Immature natural killer cell (primary cell): ENCODE measurements at regions not wholly inside any gene's neighbourhood (a gene's known extent, or its start where the extent isn't known, plus 50 kb on each side); places are given as distances from the start of the nearest gene placed in this dataset.

Experiments used
- DNase-seq, 3 donors: peaks; one replicate each; pipeline ENCODE4 v3.0.0; 2022; ENCODE audit warnings: mixed read lengths in 1 of 3
- H3K27ac Mint-ChIP-seq, 6 donors: one replicate each; pipeline ENCODE4 v1.8.0; 2020; ENCODE audit warnings: mixed read lengths in 6 of 6, mild to moderate bottlenecking in 5 of 6, inconsistent platforms in 4 of 6, moderate library complexity in 3 of 6
- H3K27me3 Mint-ChIP-seq, 3 donors: one replicate each; pipeline ENCODE4 v1.8.0; 2020 to 2021; ENCODE audit warnings: low read depth in 3 of 3, mild to moderate bottlenecking in 3 of 3, mixed read lengths in 3 of 3, moderate library complexity in 3 of 3, inconsistent platforms in 1 of 3
- H3K36me3 Mint-ChIP-seq, 3 donors: one replicate each; pipeline ENCODE4 v1.8.0; 2020; ENCODE audit warnings: mixed read lengths in 3 of 3, inconsistent platforms in 2 of 3, mild to moderate bottlenecking in 2 of 3
- H3K4me1 Mint-ChIP-seq, 2 donors: one replicate each; pipeline ENCODE4 v1.8.0; 2020; ENCODE audit warnings: inconsistent platforms in 2 of 2, mild to moderate bottlenecking in 2 of 2, mixed read lengths in 2 of 2, moderate library complexity in 1 of 2
- H3K4me3 Mint-ChIP-seq, 5 donors: one replicate each; pipeline ENCODE4 v1.8.0; 2020; ENCODE audit warnings: mild to moderate bottlenecking in 5 of 5, mixed read lengths in 5 of 5, inconsistent platforms in 3 of 5, moderate library complexity in 3 of 5
- H3K9me3 Mint-ChIP-seq, 6 donors: one replicate each; pipeline ENCODE4 v1.8.0; 2020; ENCODE audit warnings: mild to moderate bottlenecking in 6 of 6, mixed read lengths in 6 of 6, inconsistent platforms in 4 of 6, moderate library complexity in 3 of 6

DNA sequence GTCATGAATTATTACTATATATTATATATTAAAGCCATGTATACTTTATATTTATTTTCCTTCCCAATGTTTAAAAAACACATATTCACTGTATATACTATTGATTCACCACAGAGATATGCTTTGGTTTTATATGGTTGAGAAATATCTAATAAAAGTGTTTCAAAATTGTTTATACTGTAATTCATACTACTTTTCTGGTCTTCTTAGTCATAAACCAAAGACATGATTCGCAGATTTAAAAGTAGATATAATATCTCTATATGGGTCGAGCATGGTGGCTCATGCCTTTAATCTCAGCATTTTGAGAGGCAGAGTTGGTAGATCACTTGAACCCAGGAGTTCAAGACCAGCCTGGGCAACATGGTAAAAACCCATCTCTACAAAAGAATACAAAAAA, 738.4 kb downstream of the USP25 start:
- no peaks in the 10 kb centered on the region for H3K4me1 Mint-ChIP-seq
- DNase-seq = no peak
- no peak overlapping the region for H3K27ac Mint-ChIP-seq
- no peaks in the 10 kb centered on the region for H3K27me3 Mint-ChIP-seq
- no peaks in the 10 kb centered on the region for H3K36me3 Mint-ChIP-seq
- H3K9me3 Mint-ChIP-seq = peaks cover 7 to 55% (median 24%) of the 10 kb centered on the region in 6 donors
- H3K4me3 Mint-ChIP-seq = no peak overlapping the region

DNA sequence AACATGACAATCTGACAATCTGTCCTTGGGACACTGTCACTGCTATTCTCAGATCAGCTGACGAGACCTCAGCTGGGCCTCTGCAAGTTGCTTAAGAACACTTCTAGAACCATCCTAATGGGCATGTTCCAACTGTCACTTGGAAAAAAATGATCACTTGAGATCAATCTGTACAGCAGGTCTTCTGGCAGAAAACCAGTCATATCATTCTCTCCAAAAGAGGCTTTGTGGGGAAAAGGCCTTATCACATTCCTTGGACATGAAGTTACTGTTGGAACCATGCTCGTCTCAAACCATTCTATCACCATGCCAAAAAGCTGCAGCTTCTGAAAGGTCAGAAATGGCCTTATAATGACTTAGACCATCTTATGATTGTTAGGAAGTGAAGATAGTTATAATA, 744.2 kb downstream of the USP25 start:
- H3K9me3 Mint-ChIP-seq = peaks cover 9 to 44% (median 25%) of the 10 kb centered on the region in 6 donors
- H3K4me3 Mint-ChIP-seq = no peak overlapping the region
- no peak for DNase-seq
- H3K27me3 Mint-ChIP-seq = peaks cover 0 to 2% (median 0%) of the 10 kb centered on the region in 3 donors
- H3K27ac Mint-ChIP-seq = no peak overlapping the region
- H3K4me1 Mint-ChIP-seq = no peaks in the 10 kb centered on the region
- peaks cover 0 to 6% (median 3%) of the 10 kb centered on the region in 3 donors for H3K36me3 Mint-ChIP-seq

DNA sequence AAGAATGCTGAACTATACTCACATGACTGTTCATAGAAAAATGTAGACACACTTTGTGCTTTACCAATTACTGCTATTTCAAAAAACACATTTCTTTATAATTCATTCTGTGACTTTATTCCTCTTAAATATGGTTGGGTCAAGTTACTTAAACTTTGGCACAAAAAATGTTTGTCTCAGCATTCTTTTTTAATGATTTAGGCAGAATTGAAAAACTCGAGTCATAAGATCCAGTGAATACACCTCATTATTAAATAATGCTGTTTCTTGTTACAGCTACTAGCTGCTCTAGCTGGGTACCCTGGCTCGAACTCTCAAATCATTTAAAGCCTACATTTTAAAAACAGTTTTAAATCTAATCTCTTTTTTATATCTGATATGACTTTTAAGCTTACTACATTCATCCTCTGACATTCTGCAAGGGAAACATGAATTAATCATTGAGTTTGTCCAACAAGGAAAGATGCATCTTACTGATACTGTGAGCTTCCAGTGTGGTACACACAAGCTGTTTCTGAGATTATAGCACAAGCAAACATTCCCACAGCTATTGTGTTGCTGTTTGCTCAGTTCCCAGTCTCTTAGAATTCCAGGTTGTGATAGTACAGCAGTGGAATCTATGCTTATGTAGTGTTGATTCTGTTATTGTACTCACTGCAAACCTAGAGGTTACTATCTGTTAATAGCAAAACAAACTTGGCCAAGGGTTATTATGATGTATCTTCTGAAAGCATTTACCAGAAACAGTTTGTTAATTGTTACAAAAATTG, 746.5 kb downstream of the USP25 start:
- H3K4me1 Mint-ChIP-seq = no peaks in the 10 kb centered on the region
- no peak overlapping the region for H3K27ac Mint-ChIP-seq
- H3K36me3 Mint-ChIP-seq = peaks cover 0 to 7% (median 6%) of the 10 kb centered on the region in 3 donors
- H3K9me3 Mint-ChIP-seq = peaks cover 13 to 42% (median 24%) of the 10 kb centered on the region in 6 donors
- no peak for DNase-seq
- H3K27me3 Mint-ChIP-seq = peaks cover 0 to 2% (median 0%) of the 10 kb centered on the region in 3 donors
- H3K4me3 Mint-ChIP-seq = no peak overlapping the region

DNA sequence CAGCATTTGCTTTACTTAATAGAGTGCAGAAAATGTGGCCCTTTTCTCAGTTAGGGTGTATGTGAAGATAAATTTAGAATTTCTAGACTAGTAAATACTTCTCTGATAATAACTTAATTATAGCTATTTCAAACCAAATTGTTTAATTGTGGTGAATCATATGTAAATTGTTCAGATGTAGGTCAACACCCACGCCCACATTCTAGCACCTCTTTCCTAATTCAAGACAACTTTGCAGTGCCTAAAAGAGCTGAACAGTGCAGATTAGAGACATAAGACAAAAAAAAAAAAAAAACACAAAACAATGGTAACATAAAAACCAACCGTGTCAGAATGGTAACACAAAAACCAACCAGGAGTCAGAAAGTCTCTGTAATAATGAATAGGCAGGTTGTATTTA, 758.3 kb downstream of the USP25 start:
- H3K36me3 Mint-ChIP-seq = peaks cover 0 to 3% (median 0%) of the 10 kb centered on the region in 3 donors
- H3K27ac Mint-ChIP-seq = no peak overlapping the region
- no peaks in the 10 kb centered on the region for H3K4me1 Mint-ChIP-seq
- no peak overlapping the region for H3K4me3 Mint-ChIP-seq
- no peak for DNase-seq
- H3K9me3 Mint-ChIP-seq = peaks cover 3 to 31% (median 16%) of the 10 kb centered on the region in 6 donors
- no peaks in the 10 kb centered on the region for H3K27me3 Mint-ChIP-seq

DNA sequence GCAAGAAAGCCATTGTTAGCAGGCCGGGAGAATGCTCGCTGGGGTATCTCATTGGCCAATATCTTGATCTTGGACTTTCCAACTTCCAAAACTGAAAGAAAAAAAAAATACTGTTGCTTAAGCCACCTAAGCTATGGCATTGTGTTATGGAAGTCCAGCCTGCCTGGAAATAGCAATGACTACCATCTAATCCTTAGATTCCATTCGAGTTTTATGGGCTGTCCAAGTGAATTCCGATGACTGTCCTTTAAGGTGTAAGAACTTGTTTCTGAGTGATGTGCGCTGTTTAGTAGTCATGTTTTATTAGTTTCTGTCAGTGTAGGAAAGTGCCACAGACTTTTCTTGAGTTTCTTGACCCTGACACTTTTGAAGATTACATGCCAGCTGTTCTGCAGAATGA, 762.6 kb downstream of the USP25 start:
- Mint-ChIP-seq H3K4me3 (no peak overlapping the region), H3K36me3 (no peaks in the 10 kb centered on the region), H3K27me3 (peaks cover 0 to 1% (median 0%) of the 10 kb centered on the region in 3 donors), H3K9me3 (peaks cover 9 to 39% (median 14%) of the 10 kb centered on the region in 6 donors), H3K4me1 (no peaks in the 10 kb centered on the region), H3K27ac (no peak overlapping the region)
- DNase-seq = no peak

DNA sequence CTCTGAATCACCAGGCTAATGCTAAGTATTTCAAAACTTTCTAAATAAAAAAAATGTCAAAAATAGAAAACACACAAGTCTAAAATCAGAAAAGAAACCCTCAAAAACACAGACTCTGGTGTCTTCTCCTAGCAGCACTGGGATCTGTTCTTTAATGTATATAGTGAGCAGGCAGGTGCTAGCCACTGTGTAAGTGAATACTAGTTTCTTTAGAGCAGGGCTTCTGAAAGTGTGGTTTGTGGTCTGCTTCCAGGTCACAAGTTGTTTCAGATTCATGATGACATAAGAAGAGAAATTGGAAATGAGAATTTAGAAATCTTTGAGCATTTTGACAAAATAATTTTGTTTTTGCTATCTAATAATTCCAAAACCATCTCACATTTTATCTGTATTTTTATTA, 763.1 kb downstream of the USP25 start:
- peaks cover 9 to 39% (median 15%) of the 10 kb centered on the region in 6 donors for H3K9me3 Mint-ChIP-seq
- no peak overlapping the region for H3K4me3 Mint-ChIP-seq
- H3K36me3 Mint-ChIP-seq = no peaks in the 10 kb centered on the region
- H3K27me3 Mint-ChIP-seq = peaks cover 0 to 1% (median 0%) of the 10 kb centered on the region in 3 donors
- H3K27ac Mint-ChIP-seq = no peak overlapping the region
- DNase-seq = no peak
- no peaks in the 10 kb centered on the region for H3K4me1 Mint-ChIP-seq

DNA sequence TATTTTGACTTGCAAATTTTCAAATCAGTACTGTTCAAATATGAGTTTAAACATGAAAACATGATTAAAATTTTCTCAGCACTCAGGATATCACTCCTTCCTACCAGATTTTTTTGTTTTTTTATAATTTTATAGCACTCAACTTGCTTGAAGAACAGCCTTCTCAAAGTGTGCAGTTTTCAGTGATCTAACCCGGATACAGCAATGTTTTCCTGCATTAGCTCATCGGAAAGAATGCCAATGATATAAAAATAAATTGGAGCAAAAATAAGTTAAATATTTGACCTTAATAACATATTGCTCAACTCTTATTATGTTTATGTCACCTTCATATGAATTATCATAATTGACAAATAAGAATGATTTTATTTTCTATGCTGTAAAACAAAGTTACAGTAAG, 766.8 kb downstream of the USP25 start:
- H3K36me3 Mint-ChIP-seq = no peaks in the 10 kb centered on the region
- DNase-seq = no peak
- H3K4me3 Mint-ChIP-seq = no peak overlapping the region
- H3K4me1 Mint-ChIP-seq = no peaks in the 10 kb centered on the region
- H3K9me3 Mint-ChIP-seq = peaks cover 9 to 45% (median 30%) of the 10 kb centered on the region in 6 donors
- peaks cover 0 to 1% (median 0%) of the 10 kb centered on the region in 3 donors for H3K27me3 Mint-ChIP-seq
- H3K27ac Mint-ChIP-seq = no peak overlapping the region

DNA sequence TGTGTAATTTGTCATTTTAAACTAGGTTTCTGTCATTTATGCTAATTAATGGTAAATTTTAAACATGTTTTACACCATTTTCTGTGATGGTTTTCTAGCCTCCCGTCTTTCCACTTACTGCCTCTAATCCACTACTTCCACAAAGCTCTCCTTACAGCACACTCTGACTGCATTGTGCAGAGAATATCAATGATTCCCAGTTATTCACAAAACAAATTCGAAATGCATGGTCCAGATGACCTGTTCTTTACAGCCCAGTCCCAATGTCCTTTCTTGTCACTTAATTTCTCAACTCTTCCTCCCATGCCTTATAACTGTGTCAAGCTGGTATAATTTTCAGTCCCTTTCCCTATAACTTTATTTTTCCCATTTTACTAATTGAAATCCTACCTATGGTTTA, 770.5 kb downstream of the USP25 start:
- no peak for DNase-seq
- no peak overlapping the region for H3K4me3 Mint-ChIP-seq
- no peaks in the 10 kb centered on the region for H3K36me3 Mint-ChIP-seq
- H3K9me3 Mint-ChIP-seq = peaks cover 9 to 41% (median 25%) of the 10 kb centered on the region in 6 donors
- H3K27me3 Mint-ChIP-seq = no peaks in the 10 kb centered on the region
- H3K4me1 Mint-ChIP-seq = no peaks in the 10 kb centered on the region
- H3K27ac Mint-ChIP-seq = no peak overlapping the region

DNA sequence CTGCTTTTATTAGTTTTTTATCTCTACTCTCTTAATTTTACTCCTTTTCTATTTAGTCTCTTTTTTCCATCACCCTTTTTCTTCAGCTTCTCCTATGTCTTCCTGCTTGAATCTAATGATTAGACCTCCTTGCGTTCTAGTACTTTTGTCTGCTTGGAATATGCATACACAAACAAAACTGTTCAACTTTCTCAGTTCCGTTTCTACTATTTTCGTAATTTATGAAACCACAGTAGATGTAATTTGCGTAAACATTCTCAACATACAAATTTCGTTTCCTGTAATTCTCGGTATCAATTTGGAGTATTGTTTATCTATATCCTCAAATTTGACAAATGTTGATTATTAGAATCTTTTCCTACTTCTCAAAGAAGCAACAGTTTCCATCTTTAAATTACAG, 772.5 kb downstream of the USP25 start:
- no peaks in the 10 kb centered on the region for H3K4me1 Mint-ChIP-seq
- H3K4me3 Mint-ChIP-seq = no peak overlapping the region
- no peak overlapping the region for H3K27ac Mint-ChIP-seq
- no peak for DNase-seq
- peaks cover 8 to 42% (median 20%) of the 10 kb centered on the region in 6 donors for H3K9me3 Mint-ChIP-seq
- H3K27me3 Mint-ChIP-seq = no peaks in the 10 kb centered on the region
- no peaks in the 10 kb centered on the region for H3K36me3 Mint-ChIP-seq

DNA sequence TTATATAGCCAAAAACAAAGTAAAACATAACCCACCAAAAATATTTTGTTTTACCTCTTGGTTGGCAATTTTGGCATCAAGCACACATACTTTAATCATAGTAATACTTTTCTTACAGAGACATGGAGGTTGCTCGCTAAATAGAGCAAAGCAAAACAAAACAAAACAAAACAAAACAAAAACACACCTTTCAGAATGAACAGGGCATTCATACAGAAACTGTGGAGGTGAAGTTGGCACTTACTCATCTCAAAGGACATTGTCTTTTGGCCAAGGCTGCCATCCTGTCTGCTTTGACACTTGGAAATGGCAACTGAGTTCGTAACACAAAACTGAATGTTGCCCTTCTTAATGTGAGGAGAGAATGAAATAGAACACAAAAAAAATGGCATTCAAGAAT, 773.1 kb downstream of the USP25 start:
- DNase-seq = no peak
- no peaks in the 10 kb centered on the region for H3K27me3 Mint-ChIP-seq
- H3K4me1 Mint-ChIP-seq = no peaks in the 10 kb centered on the region
- H3K9me3 Mint-ChIP-seq = peaks cover 8 to 43% (median 23%) of the 10 kb centered on the region in 6 donors
- H3K36me3 Mint-ChIP-seq = no peaks in the 10 kb centered on the region
- no peak overlapping the region for H3K4me3 Mint-ChIP-seq
- H3K27ac Mint-ChIP-seq = no peak overlapping the region

DNA sequence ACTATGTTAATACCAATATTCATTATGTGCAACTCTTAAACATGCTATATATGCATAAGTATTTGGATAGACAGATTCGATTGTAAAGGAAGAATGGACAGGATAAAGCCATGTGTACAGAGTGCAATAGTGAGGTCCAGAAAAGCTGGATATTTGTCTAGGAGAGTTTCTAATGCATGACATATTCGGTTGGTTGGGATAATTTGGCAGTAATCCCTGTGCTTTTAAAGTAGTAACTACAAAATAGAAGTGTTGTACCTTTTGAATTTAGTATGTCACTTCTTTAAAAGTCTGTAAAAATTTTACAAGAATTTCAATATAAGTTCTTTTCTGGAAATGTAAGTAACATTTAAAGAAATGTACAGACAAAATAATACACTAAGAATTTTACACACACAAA, 774.5 kb downstream of the USP25 start:
- no peaks in the 10 kb centered on the region for H3K4me1 Mint-ChIP-seq
- peaks cover 7 to 40% (median 21%) of the 10 kb centered on the region in 6 donors for H3K9me3 Mint-ChIP-seq
- H3K36me3 Mint-ChIP-seq = no peaks in the 10 kb centered on the region
- no peak overlapping the region for H3K27ac Mint-ChIP-seq
- H3K4me3 Mint-ChIP-seq = no peak overlapping the region
- peaks cover 0 to 2% (median 0%) of the 10 kb centered on the region in 3 donors for H3K27me3 Mint-ChIP-seq
- DNase-seq = no peak

DNA sequence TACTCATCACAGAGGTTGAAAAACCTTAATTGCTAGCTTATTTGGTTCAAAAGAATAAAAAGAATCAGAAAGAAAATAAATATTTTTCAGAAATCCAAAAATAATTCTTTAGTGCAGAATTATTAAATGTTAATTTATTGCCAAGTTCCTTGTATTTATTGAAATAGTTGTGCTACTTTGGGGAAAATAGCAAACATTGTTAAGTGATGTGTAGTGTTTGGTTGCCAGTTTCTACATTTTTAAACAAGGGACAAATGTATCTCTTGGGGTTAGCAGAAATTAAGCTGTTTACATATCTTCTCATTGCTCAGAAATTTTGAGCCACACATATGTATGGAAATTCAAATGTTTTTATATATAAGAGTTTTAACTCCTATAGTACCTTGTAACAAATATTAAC, 775.0 kb downstream of the USP25 start:
- H3K27me3 Mint-ChIP-seq = peaks cover 0 to 2% (median 0%) of the 10 kb centered on the region in 3 donors

DNA sequence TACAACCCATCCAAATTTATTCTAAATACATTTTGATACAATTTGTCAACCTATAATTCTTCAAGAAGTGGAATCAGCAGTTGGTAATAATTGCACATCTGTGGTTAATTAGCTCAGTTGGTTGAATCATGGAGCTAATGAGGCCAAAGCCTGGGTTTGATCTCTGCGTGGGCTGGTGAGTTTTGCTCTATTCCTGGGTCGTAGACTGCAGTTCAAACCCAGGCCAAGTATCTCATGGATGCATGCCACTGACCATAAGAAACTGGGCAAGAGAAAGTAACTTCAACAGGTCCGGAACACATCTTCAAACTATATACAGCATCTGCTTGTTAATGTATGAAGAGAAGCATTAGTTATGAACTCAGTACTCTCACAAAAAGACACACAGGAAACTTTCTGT, 779.7 kb downstream of the USP25 start:
- no peaks in the 10 kb centered on the region for H3K4me1 Mint-ChIP-seq

More for the DNA sequence above, 775.0 kb downstream of the USP25 start:
- H3K4me3 Mint-ChIP-seq = no peak overlapping the region
- H3K36me3 Mint-ChIP-seq = no peaks in the 10 kb centered on the region
- H3K9me3 Mint-ChIP-seq = peaks cover 6 to 43% (median 22%) of the 10 kb centered on the region in 6 donors
- no peak overlapping the region for H3K27ac Mint-ChIP-seq
- no peaks in the 10 kb centered on the region for H3K4me1 Mint-ChIP-seq
- no peak for DNase-seq

DNA sequence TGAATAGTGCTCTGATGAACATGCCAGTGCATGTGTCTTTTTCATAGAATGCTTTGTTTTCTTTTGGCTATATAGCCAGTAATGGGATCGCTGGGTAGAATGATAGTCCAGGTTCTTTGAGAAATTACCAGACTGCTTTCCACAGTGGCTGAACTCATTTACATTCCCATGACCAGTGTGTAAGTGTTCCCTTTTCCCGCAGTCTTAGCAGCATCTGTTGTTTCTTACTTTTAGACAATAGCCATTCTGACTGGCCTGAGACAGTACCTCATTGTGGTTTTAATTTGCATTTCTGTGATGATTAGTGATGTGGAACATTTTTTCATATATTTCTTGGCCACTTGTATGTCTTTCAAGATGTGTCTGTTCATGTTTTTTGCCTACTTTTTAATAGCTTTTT, 784.5 kb downstream of the USP25 start:
- Mint-ChIP-seq H3K4me1 (no peaks in the 10 kb centered on the region), H3K27me3 (peaks cover 0 to 2% (median 1%) of the 10 kb centered on the region in 3 donors), H3K36me3 (no peaks in the 10 kb centered on the region), H3K9me3 (peaks cover 2 to 52% (median 18%) of the 10 kb centered on the region in 6 donors), H3K27ac (no peak overlapping the region), H3K4me3 (no peak overlapping the region)
- no peak for DNase-seq

More for the DNA sequence above, 779.7 kb downstream of the USP25 start:
- Mint-ChIP-seq H3K27me3 (peaks cover 0 to 4% (median 0%) of the 10 kb centered on the region in 3 donors), H3K27ac (no peak overlapping the region), H3K9me3 (peaks cover 5 to 55% (median 20%) of the 10 kb centered on the region in 6 donors), H3K36me3 (no peaks in the 10 kb centered on the region), H3K4me3 (no peak overlapping the region)
- no peak for DNase-seq

DNA sequence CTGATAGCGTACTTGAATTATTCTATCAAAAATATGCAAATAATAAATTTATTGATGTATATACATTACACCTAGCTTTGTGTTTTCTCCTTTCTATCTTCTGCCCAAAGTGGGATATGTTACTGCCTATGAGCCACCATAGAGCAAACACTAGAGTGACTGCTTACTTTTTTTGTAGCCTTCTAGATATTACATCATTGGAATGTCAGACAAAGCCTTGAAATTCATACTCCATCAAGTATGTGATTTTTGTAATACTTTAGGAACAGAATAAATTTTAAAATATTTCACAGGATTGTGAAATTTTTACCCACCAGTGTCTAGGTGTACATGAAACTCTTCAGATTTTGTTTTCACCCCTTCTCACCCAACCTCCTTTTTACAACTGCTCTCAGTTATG, 787.6 kb downstream of the USP25 start:
- H3K27ac Mint-ChIP-seq = no peak overlapping the region
- H3K4me1 Mint-ChIP-seq = no peaks in the 10 kb centered on the region
- no peak overlapping the region for H3K4me3 Mint-ChIP-seq
- DNase-seq = no peak
- peaks cover 0 to 3% (median 1%) of the 10 kb centered on the region in 3 donors for H3K27me3 Mint-ChIP-seq
- peaks cover 4 to 48% (median 21%) of the 10 kb centered on the region in 6 donors for H3K9me3 Mint-ChIP-seq
- H3K36me3 Mint-ChIP-seq = no peaks in the 10 kb centered on the region
